GM12878 (cell line): ENCODE measurements at regions not wholly inside any gene's neighbourhood (a gene's known extent, or its start where the extent isn't known, plus 50 kb on each side); places are given as distances from the start of the nearest gene placed in this dataset.

Experiments used
- BCL11A ChIP-seq: IDR thresholded peaks from 2 replicates; pipeline ENCODE4 v1.6.1; 2011; ENCODE audit warnings: low read depth, low read length
- FOXM1 ChIP-seq: IDR thresholded peaks from 2 replicates; pipeline ENCODE4 v1.6.1; 2012; ENCODE audit warnings: low read depth, mild to moderate bottlenecking, inconsistent platforms, low read length, moderate library complexity

GRCh38 chr20:61094581-61094980, 157.5 kb upstream of the CDH4 start:
- TF ChIP-seq FOXM1 (no peak), BCL11A (no peak)
